ENCODE measurements at regions not wholly inside any gene's neighbourhood (a gene's known extent, or its start where the extent isn't known, plus 50 kb on each side); places are given as distances from the start of the nearest gene placed in this dataset.

DNA sequence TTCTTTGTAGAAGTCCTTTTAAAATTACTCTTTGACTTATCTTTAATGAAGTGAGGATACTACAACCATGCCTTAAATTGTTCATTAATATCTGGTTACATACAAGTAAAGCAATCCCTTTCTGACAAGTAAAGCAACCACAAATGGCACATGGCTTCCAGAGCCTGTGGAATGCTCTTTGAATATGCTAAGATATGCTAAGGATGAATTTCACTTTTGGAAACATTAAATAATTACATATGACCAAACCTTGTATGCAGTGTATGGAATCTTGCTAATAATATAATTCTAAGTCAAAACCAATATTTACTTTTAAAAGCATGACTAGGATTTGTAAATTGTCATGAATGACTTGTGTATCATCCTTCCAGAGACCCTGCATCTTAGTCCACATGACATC, 1711.2 kb upstream of the CELF4 start:
- TF ChIP-seq, protein P1, sequence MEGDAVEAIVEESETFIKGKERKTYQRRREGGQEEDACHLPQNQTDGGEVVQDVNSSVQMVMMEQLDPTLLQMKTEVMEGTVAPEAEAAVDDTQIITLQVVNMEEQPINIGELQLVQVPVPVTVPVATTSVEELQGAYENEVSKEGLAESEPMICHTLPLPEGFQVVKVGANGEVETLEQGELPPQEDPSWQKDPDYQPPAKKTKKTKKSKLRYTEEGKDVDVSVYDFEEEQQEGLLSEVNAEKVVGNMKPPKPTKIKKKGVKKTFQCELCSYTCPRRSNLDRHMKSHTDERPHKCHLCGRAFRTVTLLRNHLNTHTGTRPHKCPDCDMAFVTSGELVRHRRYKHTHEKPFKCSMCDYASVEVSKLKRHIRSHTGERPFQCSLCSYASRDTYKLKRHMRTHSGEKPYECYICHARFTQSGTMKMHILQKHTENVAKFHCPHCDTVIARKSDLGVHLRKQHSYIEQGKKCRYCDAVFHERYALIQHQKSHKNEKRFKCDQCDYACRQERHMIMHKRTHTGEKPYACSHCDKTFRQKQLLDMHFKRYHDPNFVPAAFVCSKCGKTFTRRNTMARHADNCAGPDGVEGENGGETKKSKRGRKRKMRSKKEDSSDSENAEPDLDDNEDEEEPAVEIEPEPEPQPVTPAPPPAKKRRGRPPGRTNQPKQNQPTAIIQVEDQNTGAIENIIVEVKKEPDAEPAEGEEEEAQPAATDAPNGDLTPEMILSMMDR (conservative IDR thresholded peaks at IDR 0.05; ENCODE audit: low read depth in 2 of 2), result no peak
- TF ChIP-seq JUNB (IDR thresholded peaks at IDR 0.05; ENCODE audit: unreplicated experiment) (no peak), POLR2AphosphoS5 (IDR thresholded peaks at IDR 0.05; ENCODE audit: low read depth) (no peak), NANOG (IDR thresholded peaks at IDR 0.05; ENCODE audit: borderline replicate concordance) (no peak), ZNF331 (CRISPR knock-in tag; IDR thresholded peaks at IDR 0.05; ENCODE audit: low read depth) (no peak), CREB1 (CRISPR knock-in tag; IDR thresholded peaks at IDR 0.05; ENCODE audit: low read depth) (no peak), EZH2 (IDR thresholded peaks at IDR 0.05; ENCODE audit: low read depth, unreplicated experiment) (no peak), EZH2phosphoT487 (IDR thresholded peaks at IDR 0.05; ENCODE audit: unreplicated experiment) (no peak), ZNF114 (CRISPR knock-in tag; IDR thresholded peaks at IDR 0.05) (no peak)
- TF ChIP-seq, protein P2, sequence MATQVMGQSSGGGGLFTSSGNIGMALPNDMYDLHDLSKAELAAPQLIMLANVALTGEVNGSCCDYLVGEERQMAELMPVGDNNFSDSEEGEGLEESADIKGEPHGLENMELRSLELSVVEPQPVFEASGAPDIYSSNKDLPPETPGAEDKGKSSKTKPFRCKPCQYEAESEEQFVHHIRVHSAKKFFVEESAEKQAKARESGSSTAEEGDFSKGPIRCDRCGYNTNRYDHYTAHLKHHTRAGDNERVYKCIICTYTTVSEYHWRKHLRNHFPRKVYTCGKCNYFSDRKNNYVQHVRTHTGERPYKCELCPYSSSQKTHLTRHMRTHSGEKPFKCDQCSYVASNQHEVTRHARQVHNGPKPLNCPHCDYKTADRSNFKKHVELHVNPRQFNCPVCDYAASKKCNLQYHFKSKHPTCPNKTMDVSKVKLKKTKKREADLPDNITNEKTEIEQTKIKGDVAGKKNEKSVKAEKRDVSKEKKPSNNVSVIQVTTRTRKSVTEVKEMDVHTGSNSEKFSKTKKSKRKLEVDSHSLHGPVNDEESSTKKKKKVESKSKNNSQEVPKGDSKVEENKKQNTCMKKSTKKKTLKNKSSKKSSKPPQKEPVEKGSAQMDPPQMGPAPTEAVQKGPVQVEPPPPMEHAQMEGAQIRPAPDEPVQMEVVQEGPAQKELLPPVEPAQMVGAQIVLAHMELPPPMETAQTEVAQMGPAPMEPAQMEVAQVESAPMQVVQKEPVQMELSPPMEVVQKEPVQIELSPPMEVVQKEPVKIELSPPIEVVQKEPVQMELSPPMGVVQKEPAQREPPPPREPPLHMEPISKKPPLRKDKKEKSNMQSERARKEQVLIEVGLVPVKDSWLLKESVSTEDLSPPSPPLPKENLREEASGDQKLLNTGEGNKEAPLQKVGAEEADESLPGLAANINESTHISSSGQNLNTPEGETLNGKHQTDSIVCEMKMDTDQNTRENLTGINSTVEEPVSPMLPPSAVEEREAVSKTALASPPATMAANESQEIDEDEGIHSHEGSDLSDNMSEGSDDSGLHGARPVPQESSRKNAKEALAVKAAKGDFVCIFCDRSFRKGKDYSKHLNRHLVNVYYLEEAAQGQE (IDR thresholded peaks at IDR 0.05; ENCODE audit: unreplicated experiment), result no peak

All from GM23338 (cell line).